HG03064 (cell line): ENCODE measurements at regions not wholly inside any gene's neighbourhood (a gene's known extent, or its start where the extent isn't known, plus 50 kb on each side); places are given as distances from the start of the nearest gene placed in this dataset.
"Not testable (repeated sequence)": the region's sequence is repeated elsewhere in the genome, so short reads cannot be mapped to it uniquely, and the experiment has no call there.

Source experiments
- ATAC-seq: cut with Tn5 transposase; IDR thresholded peaks from one replicate; pipeline ENCODE4 v1.9.1; 2021; ENCODE audit warnings: low read depth; ENCODE audit not compliant: unreplicated experiment

GRCh38 chr14:49946320-49947141, 53.6 kb downstream of the ARF6 start:
- ATAC-seq = no peak

GRCh38 chr14:49947506-49947905, 54.6 kb downstream of the ARF6 start:
- ATAC-seq = no peak

- ATAC-seq = no peak
These were observed 57.7 kb downstream of the ARF6 start for GRCh38 chr14:49950275-49951228.

GRCh38 chr14:49951229-49951607, 58.3 kb downstream of the ARF6 start:
- ATAC-seq = no peak

GRCh38 chr14:49951691-49952345, 58.9 kb downstream of the ARF6 start:
- no peak for ATAC-seq

- no peak for ATAC-seq
These were observed 60.3 kb downstream of the ARF6 start for GRCh38 chr14:49953196-49953595.

- ATAC-seq = no peak
These were observed 61.3 kb downstream of the ARF6 start for GRCh38 chr14:49954171-49954631.

GRCh38 chr14:49955024-49955423, 62.1 kb downstream of the ARF6 start:
- no peak for ATAC-seq

- ATAC-seq = no peak
These were observed 64.4 kb downstream of the ARF6 start for GRCh38 chr14:49957089-49957852.

GRCh38 chr14:49959822-49960408, 67.0 kb downstream of the ARF6 start:
- ATAC-seq = peak; percentile 45

- no peak for ATAC-seq
These were observed 67.6 kb downstream of the ARF6 start for GRCh38 chr14:49960453-49960852.

GRCh38 chr14:49961270-49962222, 68.7 kb downstream of the ARF6 start:
- ATAC-seq = no peak

GRCh38 chr14:49962621-49963020, 69.7 kb downstream of the ARF6 start:
- ATAC-seq = no peak

- not testable (repeated sequence) for ATAC-seq
These were observed 72.3 kb downstream of the ARF6 start for GRCh38 chr14:49965068-49965651.

- no peak for ATAC-seq
These were observed 73.5 kb downstream of the ARF6 start for GRCh38 chr14:49966304-49966809.

GRCh38 chr14:49966971-49967630, 74.2 kb downstream of the ARF6 start:
- no peak for ATAC-seq

GRCh38 chr14:49969961-49970360, 77.1 kb downstream of the ARF6 start:
- no peak for ATAC-seq
